Activated T-cell treated with anti-CD3 and anti-CD28 coated beads for 48 hours (primary cell): ENCODE measurements at regions not wholly inside any gene's neighbourhood (a gene's known extent, or its start where the extent isn't known, plus 50 kb on each side); places are given as distances from the start of the nearest gene placed in this dataset.

ENCODE experiments used
- DNase-seq: peaks from one replicate; pipeline ENCODE4 v3.0.0-alpha.2; 2020; ENCODE audit warnings: low read depth

DNA sequence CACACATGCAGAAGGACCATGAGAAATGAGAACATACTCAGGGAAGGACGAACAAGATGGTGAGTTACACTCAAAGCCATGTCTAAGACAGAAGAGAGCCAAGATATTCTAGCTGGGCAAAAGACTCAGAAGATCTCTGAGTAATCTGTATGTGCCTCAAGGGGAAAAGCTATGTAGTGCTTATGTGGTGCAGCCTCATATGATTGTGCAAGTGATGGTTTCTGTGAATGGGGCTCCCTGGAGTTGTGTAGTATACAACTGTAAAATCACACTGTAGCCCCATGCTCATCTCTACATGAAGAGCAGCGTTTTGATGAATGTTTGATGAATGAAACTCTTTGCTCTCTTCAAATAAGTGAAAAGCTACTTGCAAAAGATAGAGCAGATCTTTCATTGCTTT is 57.5 kb downstream of the OSR1 start:
- no peak for DNase-seq

DNA sequence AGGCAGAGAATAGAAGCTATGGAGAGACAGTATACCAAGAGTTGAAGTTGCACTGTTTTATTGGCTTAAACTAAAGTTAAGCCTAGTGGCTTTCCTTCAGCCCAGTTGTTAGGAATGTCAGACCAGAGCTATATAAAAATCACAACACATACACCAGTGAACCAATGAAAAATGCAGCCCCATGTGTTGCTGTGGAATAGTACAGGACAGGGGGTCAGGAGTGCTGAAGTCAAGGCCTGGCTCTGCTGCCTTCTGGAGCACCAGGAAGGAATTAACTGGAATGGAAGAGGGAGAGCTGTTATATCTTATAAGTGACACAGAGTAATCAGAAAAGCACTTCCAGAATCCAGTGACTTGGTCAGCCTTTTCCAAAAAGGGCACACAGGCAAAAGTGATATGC is 58.9 kb downstream of the OSR1 start:
- no peak for DNase-seq

DNA sequence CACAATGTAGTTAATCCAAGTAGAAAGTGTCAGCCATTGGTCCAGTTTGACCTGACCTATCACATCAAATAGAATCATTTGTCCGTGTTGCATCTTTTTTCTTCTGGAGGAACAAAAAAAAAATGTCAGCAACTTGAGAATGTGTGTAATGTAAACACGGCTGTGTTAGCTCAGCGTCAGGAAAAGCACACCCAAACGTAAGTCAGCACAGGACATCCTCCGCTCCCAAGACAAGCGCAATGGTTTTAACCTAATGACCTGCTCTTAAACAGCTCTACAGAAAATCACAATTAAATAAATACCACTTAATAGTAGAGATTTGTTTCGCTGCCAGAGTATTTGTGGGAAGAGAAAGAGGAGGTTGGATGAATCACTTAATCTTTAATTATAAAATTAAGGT is 59.4 kb downstream of the OSR1 start:
- no peak for DNase-seq

DNA sequence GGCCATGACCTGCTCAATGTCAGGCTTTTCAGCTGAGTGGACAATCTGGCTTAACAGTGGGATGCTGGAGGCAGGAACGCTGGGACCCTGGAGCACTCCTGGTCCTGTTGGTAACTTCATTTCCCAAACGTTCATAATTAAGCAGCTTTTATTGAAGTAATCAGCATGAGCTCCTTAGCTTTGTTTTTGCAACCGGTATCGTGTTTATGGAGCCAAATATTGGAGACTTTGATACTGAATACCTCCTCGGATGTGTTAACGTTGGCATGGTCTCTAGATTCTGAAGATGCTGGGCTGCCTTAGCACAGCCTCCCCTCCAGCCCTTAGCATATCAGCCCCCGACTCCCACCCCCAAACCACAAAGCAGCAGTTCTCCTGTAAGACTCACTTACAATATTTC is 60.7 kb downstream of the OSR1 start:
- DNase-seq: no peak

DNA sequence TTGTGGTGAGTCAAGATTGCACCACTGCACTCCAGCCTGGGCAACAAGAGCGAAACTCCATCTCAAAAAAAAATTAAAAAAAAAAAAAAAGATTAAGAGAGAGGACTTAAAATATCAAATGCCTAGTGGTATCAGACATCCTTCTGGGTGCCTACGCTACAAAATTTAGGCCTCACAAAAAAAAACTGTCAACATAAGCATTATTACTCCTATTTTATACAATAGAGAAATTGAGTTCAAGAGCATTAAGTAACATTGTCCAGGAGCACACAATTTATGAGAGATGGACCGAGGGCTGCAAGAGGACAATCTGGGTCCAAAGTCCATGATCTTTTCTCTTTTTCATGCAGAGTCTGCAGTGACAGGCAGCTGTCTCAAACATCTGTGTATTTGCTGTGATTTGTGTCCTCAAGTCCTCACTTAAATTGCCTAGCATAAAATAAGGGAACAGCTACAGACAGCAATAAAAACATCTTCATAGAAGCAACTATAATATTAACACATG is 62.4 kb downstream of the OSR1 start:
- no peak for DNase-seq

DNA sequence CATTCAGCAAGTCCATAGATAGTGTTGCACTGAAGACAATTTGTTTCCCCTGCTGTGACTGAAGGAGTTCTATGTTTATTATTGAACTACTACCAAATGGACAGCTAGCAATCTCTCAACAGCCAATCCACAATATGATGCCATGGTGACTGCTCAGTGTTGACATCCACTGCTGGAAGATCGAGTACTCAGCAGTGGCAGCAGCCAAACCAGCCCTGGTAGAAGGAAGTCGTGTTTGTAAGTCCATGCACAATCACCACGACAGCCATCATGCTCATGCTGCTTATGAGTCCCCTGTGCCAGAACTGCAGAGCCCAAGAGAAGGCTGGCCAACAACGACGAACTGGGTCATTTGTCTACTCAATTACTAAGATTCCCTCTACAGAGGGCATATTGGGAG is 66.4 kb downstream of the OSR1 start:
- DNase-seq: no peak

DNA sequence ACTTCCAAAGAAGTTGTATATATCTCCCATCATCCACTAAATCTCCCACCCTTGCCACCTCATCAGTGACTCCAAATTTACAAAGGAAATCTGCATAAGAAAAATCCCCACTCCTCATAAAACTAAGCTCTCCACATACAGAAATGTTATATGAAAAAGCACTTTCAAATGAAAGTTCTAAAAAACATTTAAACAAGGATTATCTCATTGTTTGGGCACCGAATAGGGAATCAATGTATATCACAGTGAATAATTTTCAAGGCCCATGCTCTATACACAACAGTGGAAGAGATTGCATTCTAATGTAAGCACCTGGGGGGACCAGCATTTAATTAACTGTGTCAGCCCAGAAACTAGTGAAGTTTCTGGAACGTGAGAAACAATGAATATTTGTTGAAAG is 70.1 kb downstream of the OSR1 start:
- no peak for DNase-seq

DNA sequence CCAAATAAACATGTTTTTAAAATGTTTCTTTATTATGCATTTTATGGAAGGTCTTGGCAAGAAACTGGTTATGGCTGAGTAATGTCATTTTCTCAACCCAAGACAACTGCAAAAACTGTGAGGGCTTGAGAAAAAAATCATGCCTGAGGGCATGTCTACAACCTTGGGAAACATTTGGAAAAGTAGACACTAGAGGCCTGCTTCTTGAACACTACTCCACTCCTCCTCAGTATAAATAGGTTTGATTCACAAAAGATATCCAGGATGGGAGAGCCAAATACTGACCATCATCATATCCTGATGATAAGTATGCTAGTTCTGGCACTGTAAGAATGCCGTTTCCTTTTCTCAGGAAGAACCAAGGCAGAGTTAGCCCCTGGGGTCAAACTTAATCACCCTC is 71.1 kb downstream of the OSR1 start:
- no peak for DNase-seq

DNA sequence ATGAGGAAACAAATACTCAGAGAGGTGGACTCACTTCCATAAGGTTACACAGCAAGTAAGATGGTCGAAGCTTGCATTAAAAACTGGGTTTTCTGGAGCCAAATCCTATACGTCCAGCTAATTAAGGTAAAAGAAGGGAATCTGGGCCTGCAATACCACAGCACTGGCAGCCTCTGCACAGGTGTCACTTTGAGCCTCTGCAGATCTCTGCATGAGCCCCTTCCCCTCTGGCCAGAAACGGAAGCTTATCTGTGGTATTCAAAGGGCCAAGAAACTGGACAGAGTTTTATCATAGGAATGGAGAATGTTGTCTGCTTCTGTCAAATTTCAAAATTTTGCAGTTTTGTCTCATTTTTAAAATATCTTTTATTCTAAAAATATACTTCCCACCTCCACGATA is 76.1 kb downstream of the OSR1 start:
- DNase-seq: no peak

DNA sequence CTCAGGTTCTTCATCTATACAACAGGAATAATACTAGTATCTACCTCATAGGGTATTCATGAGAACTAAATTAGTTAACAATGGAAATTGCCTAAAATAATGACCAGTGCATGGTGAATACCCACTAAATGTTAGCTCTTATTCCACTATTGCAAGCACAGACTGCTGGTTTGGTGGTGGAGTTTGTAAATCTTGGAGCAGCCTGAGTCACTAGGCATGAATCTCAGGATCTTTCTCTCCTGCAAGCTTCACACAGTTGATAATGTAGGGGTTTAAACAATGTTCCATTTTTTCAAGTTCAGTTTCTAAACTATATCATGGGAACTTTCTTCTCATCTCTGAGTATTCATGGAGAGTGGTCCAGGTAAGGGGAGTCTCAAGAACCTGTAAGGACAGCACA is 84.0 kb downstream of the OSR1 start:
- DNase-seq: no peak

DNA sequence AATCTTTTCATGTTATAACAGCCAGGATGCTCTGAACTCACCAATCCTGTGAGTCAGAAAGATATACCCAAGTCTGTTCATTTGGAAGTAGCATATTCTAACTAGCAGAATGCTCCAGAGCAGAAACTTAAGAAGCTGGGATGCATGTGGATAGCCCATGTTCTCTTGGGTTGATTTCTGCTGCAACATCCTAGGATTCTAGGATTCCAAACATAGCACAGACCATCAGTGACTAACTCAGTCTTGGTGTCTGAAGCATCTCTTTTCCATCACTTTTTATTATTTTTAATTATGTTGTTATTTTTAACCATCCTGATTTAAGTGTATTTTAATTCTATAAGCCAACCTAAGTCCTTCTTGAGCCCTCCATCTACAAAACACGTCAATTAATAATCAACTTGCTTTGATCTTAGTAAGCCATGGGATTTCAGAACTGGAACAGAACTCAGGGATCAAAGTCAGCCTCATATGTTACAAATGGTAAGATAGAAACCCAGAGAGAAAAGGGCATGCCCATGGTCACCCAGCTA is 85.4 kb downstream of the OSR1 start:
- DNase-seq: no peak

DNA sequence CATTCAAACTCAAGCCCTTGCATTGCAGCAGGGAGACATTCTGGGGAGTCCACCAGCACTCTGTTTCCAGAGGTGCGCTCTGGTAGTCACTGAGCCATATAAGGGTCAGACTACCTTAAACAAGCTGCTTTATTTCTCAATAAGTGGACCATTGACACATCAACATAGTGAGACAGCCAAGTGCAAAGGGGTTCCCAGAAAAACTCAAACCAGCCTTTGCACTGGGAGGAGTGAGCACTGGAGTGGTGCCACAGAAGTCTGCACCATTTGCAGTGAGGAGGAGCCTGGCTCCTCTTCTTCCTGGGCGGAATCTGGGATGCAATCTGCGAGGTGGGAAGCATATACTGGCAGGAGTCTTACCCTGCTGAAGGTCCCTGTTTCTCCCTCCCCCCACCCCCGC is 86.4 kb downstream of the OSR1 start:
- DNase-seq: no peak

DNA sequence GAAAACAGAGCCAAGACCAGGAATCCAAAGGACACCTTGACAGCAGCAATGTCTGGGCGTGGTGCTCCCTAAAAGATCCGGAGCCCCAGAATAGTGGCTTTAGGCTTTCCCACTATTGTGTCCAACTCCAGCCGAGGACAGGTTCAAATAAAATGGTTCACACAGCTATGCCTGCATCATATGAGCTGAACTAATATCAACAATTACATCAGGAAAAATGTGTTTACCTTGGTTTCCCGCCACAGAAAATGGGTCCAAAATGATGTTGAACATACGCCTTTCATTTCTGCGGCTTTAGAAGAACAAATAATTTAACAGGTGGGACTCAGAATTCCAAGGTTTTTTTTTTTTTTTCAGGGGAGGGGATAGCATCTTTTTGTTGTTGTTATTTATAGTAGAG is 93.6 kb downstream of the OSR1 start:
- DNase-seq: no peak

DNA sequence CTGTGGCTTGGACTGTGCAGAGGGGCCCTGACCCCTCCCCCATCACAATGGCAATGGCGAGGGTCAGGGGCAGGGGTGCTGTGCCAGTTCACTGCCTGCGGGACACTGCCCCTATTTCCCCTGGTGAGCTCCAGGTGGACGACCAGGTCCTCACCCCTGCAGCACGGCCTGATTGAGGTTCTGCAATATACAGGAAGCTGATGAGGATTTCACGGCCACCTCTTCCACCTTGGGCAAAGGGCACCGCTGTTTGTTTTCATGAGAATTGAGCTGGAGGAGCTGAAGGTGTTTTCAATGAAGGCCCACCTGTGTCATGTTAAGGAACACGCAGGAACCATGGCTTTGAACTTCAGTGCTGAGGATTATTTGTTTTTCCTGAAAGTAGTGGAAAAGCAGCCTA is 96.3 kb downstream of the OSR1 start:
- DNase-seq: no peak

DNA sequence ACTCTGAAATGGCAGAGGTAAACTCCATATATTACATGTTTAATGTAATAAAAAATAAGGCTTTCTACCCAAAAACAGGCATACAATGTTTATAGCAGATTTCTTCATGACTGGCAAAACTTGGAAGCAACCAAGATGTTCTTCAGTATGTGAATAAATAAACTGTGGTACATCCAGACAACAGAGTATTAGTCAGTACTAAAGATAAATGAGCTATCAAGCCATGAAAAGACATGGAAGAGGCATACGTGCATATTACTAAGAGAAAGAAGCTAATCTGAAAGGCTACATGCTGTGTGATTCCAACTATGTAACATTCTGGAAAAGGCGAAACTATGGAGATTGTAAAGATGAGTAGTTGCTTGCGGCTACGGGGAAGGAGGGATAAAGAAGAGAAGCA is 97.4 kb downstream of the OSR1 start:
- DNase-seq: no peak

DNA sequence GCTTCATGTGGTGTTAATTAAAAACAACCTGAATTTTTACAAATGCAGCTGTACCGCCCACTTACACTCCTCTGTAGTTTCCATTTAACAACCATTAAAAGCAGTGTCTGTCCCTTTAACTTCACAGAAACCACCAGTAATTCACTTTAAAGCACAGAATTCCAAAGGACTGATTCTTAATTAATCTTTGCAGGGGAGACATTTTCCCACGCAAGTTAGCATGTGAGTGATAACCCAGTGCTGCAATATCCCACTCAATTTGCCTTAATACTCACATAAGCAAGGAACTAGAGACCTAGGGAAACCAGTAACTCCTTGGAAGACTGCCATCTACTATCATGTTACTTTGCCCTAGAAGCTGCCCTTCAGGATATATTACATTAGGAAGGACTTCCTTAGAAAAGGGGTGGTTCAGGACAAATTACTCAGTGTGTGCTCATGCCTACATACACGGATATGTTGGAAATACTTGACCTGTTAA is 102.3 kb downstream of the OSR1 start:
- no peak for DNase-seq

DNA sequence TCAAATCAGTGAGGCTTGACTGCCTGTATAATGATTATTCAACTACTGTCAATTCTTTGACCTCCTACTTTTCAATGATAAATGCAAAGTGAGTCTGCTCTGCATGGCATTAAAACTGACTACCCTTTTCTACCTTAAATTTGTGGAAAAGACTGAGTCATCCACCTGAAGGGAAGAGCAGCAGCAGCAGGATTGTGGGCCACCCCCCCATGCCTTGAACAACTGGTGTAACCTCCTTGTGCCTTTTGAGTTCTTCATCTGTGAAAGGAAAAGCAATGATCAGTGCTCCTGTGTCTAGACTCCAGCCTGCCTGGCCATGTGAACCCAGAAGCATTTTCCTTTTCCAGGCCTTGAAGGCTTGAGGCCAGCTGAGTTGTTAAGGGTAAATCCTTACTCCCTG is 102.9 kb downstream of the OSR1 start:
- DNase-seq: no peak

DNA sequence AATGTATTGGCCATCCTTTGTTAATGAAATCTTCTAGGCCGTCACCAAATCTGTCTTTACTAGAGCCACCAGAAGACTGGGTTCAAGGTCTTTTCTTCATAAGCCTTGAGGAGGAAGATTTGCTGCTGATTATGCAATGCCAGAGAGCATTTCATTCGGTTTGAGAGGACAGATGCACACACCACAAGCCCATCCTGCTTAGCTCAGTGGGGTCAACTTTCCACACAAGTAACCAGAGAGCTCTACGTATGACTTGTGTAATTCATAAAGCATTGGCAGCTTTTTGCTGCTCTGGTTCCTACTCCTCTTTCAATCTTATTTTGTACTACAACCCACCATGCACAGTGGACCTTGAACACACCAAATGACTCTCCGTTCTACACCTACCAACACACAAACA is 106.9 kb downstream of the OSR1 start:
- no peak for DNase-seq

DNA sequence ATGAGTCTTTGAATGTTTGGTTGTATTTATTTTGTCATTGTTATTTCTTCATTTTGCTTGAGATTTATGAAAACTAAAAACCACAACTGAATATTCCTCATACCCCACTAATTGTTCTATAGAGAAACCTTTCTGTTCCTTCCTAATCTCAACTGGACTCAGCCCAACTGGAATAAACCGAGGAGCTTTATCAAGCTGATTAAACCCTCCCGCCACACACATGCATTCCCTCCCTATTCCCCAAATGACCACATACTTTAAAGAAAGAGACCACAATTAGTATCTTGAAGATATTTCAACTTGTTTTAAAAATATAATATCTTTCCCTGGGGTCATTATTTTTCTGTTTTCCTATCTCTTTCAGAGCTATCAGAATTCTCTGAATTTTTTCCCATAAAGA is 107.5 kb downstream of the OSR1 start:
- DNase-seq: no peak

DNA sequence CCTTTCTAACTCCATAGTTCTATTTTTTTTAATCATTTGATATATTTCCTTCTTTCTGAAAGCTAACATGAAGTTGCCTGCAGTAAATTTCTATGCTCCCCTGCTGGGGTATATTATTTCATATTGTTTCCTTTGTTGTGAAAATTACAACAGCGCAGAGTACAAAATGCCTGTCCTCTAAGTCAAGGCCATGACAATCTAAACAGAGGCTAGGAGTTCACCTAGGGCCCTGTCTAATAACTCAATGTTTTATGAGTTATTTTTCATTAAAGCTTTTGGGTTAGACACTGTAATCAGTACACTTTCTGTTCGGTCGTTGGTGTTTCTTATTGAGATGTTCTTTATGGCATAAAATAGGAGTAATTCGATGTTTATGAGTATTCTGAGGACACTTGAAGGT is 111.2 kb downstream of the OSR1 start:
- no peak for DNase-seq

DNA sequence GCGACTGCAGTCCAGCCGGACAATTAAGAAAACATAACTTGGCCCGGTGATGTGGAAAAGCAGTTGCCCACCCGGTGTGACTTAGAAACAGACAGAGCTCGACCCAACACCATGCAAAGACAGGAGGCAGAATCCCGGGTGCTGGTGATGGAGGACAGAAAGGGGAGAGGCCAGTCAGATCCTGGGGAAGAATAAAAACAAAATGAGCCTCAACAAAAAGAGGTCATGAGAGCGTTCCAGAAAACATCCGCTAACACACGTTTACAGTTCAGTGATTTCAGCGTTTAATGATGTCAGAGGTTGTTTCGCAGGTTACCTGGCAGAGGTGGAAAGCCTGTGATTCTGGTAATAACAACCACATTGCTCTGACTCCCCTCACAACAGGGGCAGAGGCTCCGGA is 111.9 kb downstream of the OSR1 start:
- DNase-seq: no peak

DNA sequence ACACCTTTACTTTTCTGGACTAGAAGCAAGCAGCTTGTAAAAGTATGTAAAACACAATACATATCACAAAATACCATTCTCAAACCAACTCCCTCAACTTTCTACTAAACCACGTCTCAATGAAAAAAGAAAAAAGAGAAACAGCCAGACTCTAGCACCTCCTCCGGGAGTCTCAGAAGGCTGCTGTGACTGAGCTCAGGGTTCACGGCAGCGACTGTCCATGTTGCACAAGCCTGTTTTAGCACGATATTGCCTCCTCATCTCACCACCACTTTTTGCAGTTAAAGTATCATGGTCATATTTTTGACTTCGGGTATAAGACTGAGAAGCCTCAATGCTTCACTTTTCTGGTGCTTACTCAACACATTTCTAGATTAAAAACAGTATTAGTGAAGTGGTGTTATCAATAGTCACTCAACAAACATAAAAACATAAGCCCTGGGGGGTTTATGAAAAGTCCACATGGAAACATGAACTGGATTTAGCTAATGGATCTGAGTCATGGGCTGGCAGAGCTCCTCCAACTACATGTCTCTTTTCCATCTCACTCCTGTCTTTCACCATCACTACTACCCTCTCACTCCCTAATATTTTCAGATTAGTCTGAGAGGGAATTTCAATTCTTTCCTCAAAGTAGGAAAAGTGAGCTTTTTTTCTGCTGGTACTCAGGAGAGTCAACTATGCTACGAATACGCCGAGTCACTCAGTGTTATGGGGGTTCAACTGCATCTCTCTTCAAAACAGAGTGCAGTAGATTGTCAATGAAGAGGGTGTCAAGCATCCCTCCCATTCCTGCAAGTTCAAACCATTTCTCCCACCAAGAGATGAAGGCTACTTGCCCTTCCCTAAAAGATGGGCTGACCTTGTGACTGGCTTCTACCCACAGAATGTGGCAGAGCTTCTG is 113.7 kb downstream of the OSR1 start:
- DNase-seq: no peak

DNA sequence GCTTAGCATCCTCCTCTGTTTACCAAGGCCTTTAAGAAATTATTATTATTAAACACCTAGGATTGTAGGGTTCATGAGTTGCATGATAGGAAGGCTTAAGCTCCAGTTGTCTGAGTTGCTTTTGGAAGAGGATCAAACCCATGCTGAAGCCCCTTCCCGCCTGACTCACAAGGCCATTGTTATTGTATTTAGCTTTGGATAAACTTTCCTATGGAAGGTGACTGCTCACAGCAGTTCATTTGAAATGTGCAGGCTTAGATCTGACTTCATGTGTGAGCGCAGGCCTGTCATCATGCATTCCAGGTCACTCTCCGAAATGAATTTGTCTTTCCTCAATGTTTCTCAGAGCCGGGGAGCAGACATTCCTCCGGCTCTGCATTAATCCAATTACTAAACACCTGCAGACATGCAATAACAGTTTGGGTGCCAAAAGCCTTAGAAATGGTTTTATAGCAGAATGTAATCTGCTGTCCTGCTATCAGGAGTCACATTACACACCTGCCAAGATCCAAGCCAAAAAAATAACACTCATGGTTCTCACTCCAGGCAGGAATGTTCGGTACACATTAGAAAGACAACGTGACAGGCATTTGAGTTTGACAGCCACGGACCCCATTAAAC is 119.9 kb downstream of the OSR1 start:
- no peak for DNase-seq
